OCI-LY7 (cell line): ENCODE measurements at regions not wholly inside any gene's neighbourhood (a gene's known extent, or its start where the extent isn't known, plus 50 kb on each side); places are given as distances from the start of the nearest gene placed in this dataset.

Source experiments
- BruUV-seq: library from RNA; stranded (reverse); fragments of 400-500 nt; replicated peaks from 2 replicates; lab custom pipeline; 2021; lab: Mats Ljungman, UMichigan
- CTCF ChIA-PET: fragments of 300-600 bp; sonication (Branson Sonifier 250); formaldehyde crosslinking; loops from one replicate; lab custom pipeline; 2022; ENCODE audit warnings: antibody characterized with exemption; ENCODE audit not compliant: unreplicated experiment; lab: Charles Lee
- POLR2A ChIA-PET: fragments of 300-600 bp; sonication (Branson Sonifier 250); formaldehyde crosslinking; loops from one replicate; lab custom pipeline; 2022; ENCODE audit warnings: antibody characterized with exemption; lab: Charles Lee
- DNase-seq: peaks from one replicate; pipeline ENCODE4 v3.0.0-alpha.2; 2015; ENCODE audit warnings: low spot score
- H2AFZ ChIP-seq: fragments of 200-600 bp; sonication (generic), shearing (Covaris generic); 2 replicates; pipeline ENCODE4 v1.6.1; 2014; ENCODE audit warnings: mild to moderate bottlenecking, antibody characterized with exemption, low read length, moderate library complexity
- H3K27ac ChIP-seq: fragments of 200-600 bp; sonication (generic); 2 replicates; pipeline ENCODE4 v1.5.1; 2014; ENCODE audit warnings: mixed run types, low read depth, mild to moderate bottlenecking, moderate library complexity, low read length, inconsistent platforms; ENCODE audit not compliant: poor library complexity, severe bottlenecking
- H3K36me3 ChIP-seq: fragments of 200-600 bp; sonication (generic); 2 replicates; pipeline ENCODE4 v1.6.1; 2014; ENCODE audit warnings: mild to moderate bottlenecking, antibody characterized with exemption, low read length, moderate library complexity, mixed read lengths; ENCODE audit not compliant: insufficient read depth
- H3K4me1 ChIP-seq: fragments of 200-600 bp; sonication (generic); 2 replicates; pipeline ENCODE4 v1.5.1; 2014; ENCODE audit warnings: mild to moderate bottlenecking, low read length; ENCODE audit not compliant: insufficient read depth, poor library complexity, severe bottlenecking
- H3K4me2 ChIP-seq: fragments of 200-600 bp; sonication (generic); 2 replicates; pipeline ENCODE4 v1.6.1; 2014; ENCODE audit warnings: mild to moderate bottlenecking, low read length
- H3K4me3 ChIP-seq: fragments of 200-600 bp; sonication (generic); 2 replicates; pipeline ENCODE4 v1.5.1; 2014; ENCODE audit warnings: mild to moderate bottlenecking, low read depth, low read length; ENCODE audit not compliant: poor library complexity, severe bottlenecking
- H3K79me2 ChIP-seq: fragments of 200-600 bp; sonication (generic); 2 replicates; pipeline ENCODE4 v1.6.1; 2016; ENCODE audit warnings: low read depth, mild to moderate bottlenecking, low read length, moderate library complexity, mixed read lengths; ENCODE audit not compliant: insufficient read depth
- H3K9me2 ChIP-seq: fragments of 200-600 bp; sonication (generic); 2 replicates; pipeline ENCODE4 v1.6.1; 2016; ENCODE audit warnings: mild to moderate bottlenecking, low read length, mixed read lengths; ENCODE audit not compliant: insufficient read depth
- H3K9me3 ChIP-seq: fragments of 200-600 bp; sonication (generic); 2 replicates; pipeline ENCODE4 v1.6.1; 2014; ENCODE audit warnings: mild to moderate bottlenecking, mixed run types, low read length, mixed read lengths
- H4K20me1 ChIP-seq: fragments of 200-600 bp; sonication (generic); 2 replicates; pipeline ENCODE4 v1.6.1; 2014; ENCODE audit warnings: mild to moderate bottlenecking, antibody characterized with exemption, low read length, moderate library complexity, mixed read lengths; ENCODE audit not compliant: insufficient read depth
- CTCF ChIP-seq: fragments of 200-600 bp; sonication (generic); conservative IDR thresholded peaks from 2 replicates; pipeline ENCODE4 v1.5.1; 2014; ENCODE audit warnings: mild to moderate bottlenecking, antibody characterized with exemption, low read length, moderate library complexity, mixed read lengths
- EZH2phosphoT487 ChIP-seq: fragments of 200-600 bp; sonication (generic); IDR thresholded peaks from 2 replicates; pipeline ENCODE4 v1.6.1; 2018; ENCODE audit warnings: low read depth, borderline replicate concordance, mild to moderate bottlenecking, mixed run types, antibody characterized with exemption, low read length, moderate library complexity, mixed read lengths
- intact Hi-C: fragments of 100-400 bp; cut with micrococcal nuclease; formaldehyde crosslinking; loops from one replicate; pipeline ENCODE4 v1.10.0; 2022; ENCODE audit not compliant: unreplicated experiment

- Histone ChIP-seq H4K20me1 (no peaks in the 10 kb centered on the region), H3K9me2 (no peaks in the 10 kb centered on the region), H3K4me1 (no peaks in the 10 kb centered on the region), H3K4me2 (no peak overlapping the region), H3K9me3 (no peaks in the 10 kb centered on the region), H3K27ac (no peak overlapping the region), H2AFZ (no peak overlapping the region), H3K36me3 (no peaks in the 10 kb centered on the region), H3K79me2 (no peaks in the 10 kb centered on the region), H3K4me3 (no peak overlapping the region)
- no peak for DNase-seq
- ChIA-PET CTCF (no interaction called here), POLR2A (no interaction called here)
- TF ChIP-seq CTCF: no peak
- TF ChIP-seq EZH2phosphoT487: no peak
- intact Hi-C loops: no loop called here
- no TSS peak for BruUV-seq
Observed at GRCh38 chr13:109625156-109625555, 161.2 kb downstream of the IRS2 start.

GRCh38 chr13:109622006-109622405 lies 164.4 kb downstream of the IRS2 start:
- Histone ChIP-seq H3K4me3 (no peak overlapping the region), H4K20me1 (no peaks in the 10 kb centered on the region), H3K9me3 (no peaks in the 10 kb centered on the region), H3K36me3 (no peaks in the 10 kb centered on the region), H3K27ac (no peak overlapping the region), H3K4me1 (no peaks in the 10 kb centered on the region), H3K9me2 (no peaks in the 10 kb centered on the region), H3K79me2 (no peaks in the 10 kb centered on the region), H2AFZ (no peak overlapping the region), H3K4me2 (no peak overlapping the region)
- CTCF ChIA-PET: no interaction called here
- intact Hi-C loops: no loop called here
- no peak for TF ChIP-seq CTCF
- TF ChIP-seq EZH2phosphoT487: no peak
- POLR2A ChIA-PET: no interaction called here
- no TSS peak for BruUV-seq
- DNase-seq: no peak

- no TSS peak for BruUV-seq
- intact Hi-C loops: no loop called here
- no peaks in the 10 kb centered on the region for H3K79me2 ChIP-seq
Observed at GRCh38 chr13:109615721-109616420, 170.5 kb downstream of the IRS2 start.

More at GRCh38 chr13:109615721-109616420, 170.5 kb downstream of the IRS2 start:
- Histone ChIP-seq H2AFZ (no peak overlapping the region), H3K4me3 (no peak overlapping the region), H3K4me1 (no peaks in the 10 kb centered on the region), H3K4me2 (no peak overlapping the region), H3K9me2 (no peaks in the 10 kb centered on the region), H3K27ac (no peak overlapping the region), H4K20me1 (no peaks in the 10 kb centered on the region), H3K36me3 (no peaks in the 10 kb centered on the region), H3K9me3 (no peaks in the 10 kb centered on the region)
- no peak for TF ChIP-seq CTCF
- TF ChIP-seq EZH2phosphoT487: no peak
- ChIA-PET CTCF (no interaction called here), POLR2A (interaction anchor here (0.6 kb wide), 1 partner anchor 51 kb away, joined by 3 read pairs; no protein-coding TSS in a partner anchor)
- no peak for DNase-seq
